H1 (cell line): ENCODE measurements at regions not wholly inside any gene's neighbourhood (a gene's known extent, or its start where the extent isn't known, plus 50 kb on each side); places are given as distances from the start of the nearest gene placed in this dataset.

Experiments used
- CTCF ChIA-PET: fragments of 300-600 bp; sonication (Branson Sonifier 250); formaldehyde crosslinking; loops from one replicate; lab custom pipeline; 2021; ENCODE audit not compliant: partially characterized antibody; lab: Charles Lee
- POLR2A ChIA-PET: fragments of 300-600 bp; sonication (Branson Sonifier 250); formaldehyde crosslinking; loops from one replicate; lab custom pipeline; 2021; ENCODE audit warnings: inconsistent platforms; ENCODE audit not compliant: partially characterized antibody; lab: Charles Lee
- DNase-seq, 2 experiments: peaks; one replicate each; pipeline versions ENCODE4 v3.0.0 to v3.0.0-alpha.2; 2010 to 2022; ENCODE audit warnings: low spot score in 2 of 2, low read depth in 1 of 2, mixed read lengths in 1 of 2
- FAIRE-seq: peaks from 2 replicates; lab custom pipeline; 2011; peaks lifted over from hg19 to GRCh38; lab: Jason Lieb, UNC
- H2AFZ ChIP-seq: 2 replicates; pipeline ENCODE4 v1.8.1; 2012; ENCODE audit warnings: low read length, inconsistent platforms
- H2AK5ac ChIP-seq: 2 replicates; pipeline ENCODE4 v1.6.1; 2013; ENCODE audit warnings: low read depth, low read length
- H2BK120ac ChIP-seq: replicated peaks from 2 replicates; pipeline ENCODE3; 2013; ENCODE audit warnings: low read depth, low read length, inconsistent platforms
- H2BK12ac ChIP-seq: 2 replicates; pipeline ENCODE4 v1.6.1; 2013; ENCODE audit warnings: low read depth, low read length
- H2BK15ac ChIP-seq: 2 replicates; pipeline ENCODE4 v1.6.1; 2013; ENCODE audit warnings: low read length
- H2BK20ac ChIP-seq: 2 replicates; pipeline ENCODE4 v1.6.1; 2013; ENCODE audit warnings: low read length
- H2BK5ac ChIP-seq: 2 replicates; pipeline ENCODE4 v1.6.1; 2013; ENCODE audit warnings: low read depth, low read length
- H3K14ac ChIP-seq: 2 replicates; pipeline ENCODE4 v1.6.1; 2013; ENCODE audit warnings: inconsistent platforms; ENCODE audit not compliant: insufficient read length
- H3K18ac ChIP-seq: 2 replicates; pipeline ENCODE4 v1.6.1; 2013; ENCODE audit warnings: low read length; ENCODE audit errors: extremely low read depth
- H3K23ac ChIP-seq: 2 replicates; pipeline ENCODE4 v1.6.1; 2013; ENCODE audit warnings: inconsistent platforms; ENCODE audit not compliant: insufficient read length
- H3K23me2 ChIP-seq: 2 replicates; pipeline ENCODE4 v1.6.1; 2013; ENCODE audit warnings: low read depth, low read length
- H3K27ac ChIP-seq: 2 replicates; pipeline ENCODE4 v1.6.1; 2011; ENCODE audit warnings: low read depth, low read length, inconsistent platforms
- H3K27me3 ChIP-seq, 4 experiments: replicated peaks in 1 of 4; 1 replicate in 1 of 4; 2 replicates in 3 of 4; pipeline versions ENCODE4 v1.6.1 to v1.8.1; 2011 to 2013; ENCODE audit warnings: low read length in 3 of 4, mild to moderate bottlenecking in 3 of 4, inconsistent platforms in 2 of 4, mixed read lengths in 2 of 4, moderate library complexity in 1 of 4; ENCODE audit not compliant: control insufficient read depth in 3 of 4, insufficient read depth in 3 of 4; ENCODE audit errors: extremely low read depth in 1 of 4
- H3K36me3 ChIP-seq, 4 experiments: 2 replicates each; pipeline versions ENCODE4 v1.6.1 to v1.8.1; 2011 to 2013; ENCODE audit warnings: mild to moderate bottlenecking in 4 of 4, low read length in 3 of 4, moderate library complexity in 2 of 4, control low read depth in 1 of 4, inconsistent platforms in 1 of 4; ENCODE audit not compliant: insufficient read depth in 4 of 4, control insufficient read depth in 2 of 4
- H3K4ac ChIP-seq: replicated peaks from 2 replicates; pipeline ENCODE3; 2013; ENCODE audit warnings: low read length, low read depth, mixed read lengths, inconsistent platforms; ENCODE audit not compliant: insufficient read length
- H3K4me1 ChIP-seq, 4 experiments: replicated peaks in 1 of 4; 1 replicate in 1 of 4; 2 replicates in 3 of 4; pipeline versions ENCODE4 v1.6.1 to v1.8.1; 2011 to 2013; ENCODE audit warnings: low read length in 3 of 4, inconsistent platforms in 2 of 4, mixed read lengths in 1 of 4; ENCODE audit not compliant: insufficient read depth in 4 of 4, control insufficient read depth in 3 of 4
- H3K4me2 ChIP-seq, 2 experiments: 2 replicates each; pipeline versions ENCODE4 v1.6.1 to v1.8.1; 2011 to 2013; ENCODE audit warnings: low read depth in 2 of 2, low read length in 2 of 2, control low read depth in 1 of 2, inconsistent platforms in 1 of 2, mild to moderate bottlenecking in 1 of 2; ENCODE audit not compliant: insufficient read depth in 1 of 2
- H3K4me3 ChIP-seq, 4 experiments: fragments of 200-600, 300-600 bp in 1 of 4; sonication (generic), shearing (Covaris generic), sonication (Bioruptor Twin) in 1 of 4; 2 replicates each; pipeline versions ENCODE4 v1.5.1 to v1.8.1; 2011 to 2016; ENCODE audit warnings: low read length in 4 of 4, low read depth in 3 of 4, control low read depth in 2 of 4, inconsistent platforms in 2 of 4, mild to moderate bottlenecking in 2 of 4, mixed read lengths in 1 of 4, moderate library complexity in 1 of 4; ENCODE audit not compliant: insufficient read depth in 2 of 4; ENCODE audit errors: extremely low read depth in 1 of 4
- H3K56ac ChIP-seq: replicated peaks from 2 replicates; pipeline ENCODE3; 2013; ENCODE audit warnings: low read depth, mild to moderate bottlenecking, mixed read lengths, low read length, inconsistent platforms; ENCODE audit not compliant: insufficient read length
- H3K79me1 ChIP-seq: 2 replicates; pipeline ENCODE4 v1.6.1; 2013; ENCODE audit warnings: low read depth, low read length, control low read depth
- H3K79me2 ChIP-seq, 2 experiments: 2 replicates each; pipeline versions ENCODE4 v1.6.1 to v1.8.1; 2012 to 2013; ENCODE audit warnings: low read length in 2 of 2, mild to moderate bottlenecking in 2 of 2, inconsistent platforms in 1 of 2; ENCODE audit not compliant: insufficient read depth in 2 of 2, control insufficient read depth in 1 of 2
- H3K9ac ChIP-seq, 4 experiments: replicated peaks in 1 of 4; 1 replicate in 1 of 4; 2 replicates in 3 of 4; pipeline versions ENCODE4 v1.6.1 to v1.8.1; 2011 to 2013; ENCODE audit warnings: low read depth in 3 of 4, low read length in 3 of 4, control low read depth in 2 of 4, mild to moderate bottlenecking in 2 of 4, moderate library complexity in 2 of 4, inconsistent platforms in 1 of 4; ENCODE audit errors: extremely low read depth in 1 of 4
- H3K9me3 ChIP-seq, 2 experiments: 2 replicates each; pipeline versions ENCODE4 v1.6.1 to v1.8.1; 2012 to 2013; ENCODE audit warnings: mild to moderate bottlenecking in 2 of 2, moderate library complexity in 2 of 2, control low read depth in 1 of 2, inconsistent platforms in 1 of 2, low read depth in 1 of 2, low read length in 1 of 2, mixed read lengths in 1 of 2; ENCODE audit not compliant: insufficient read depth in 2 of 2
- H4K20me1 ChIP-seq, 2 experiments: replicated peaks in 1 of 2; 2 replicates each; pipeline versions ENCODE3 to v1.8.1; 2011 to 2013; ENCODE audit warnings: inconsistent platforms in 2 of 2, low read length in 2 of 2, mild to moderate bottlenecking in 1 of 2; ENCODE audit not compliant: insufficient read depth in 2 of 2, control insufficient read depth in 1 of 2
- H4K5ac ChIP-seq: 2 replicates; pipeline ENCODE4 v1.6.1; 2013; ENCODE audit warnings: low read length, low read depth, mixed read lengths, inconsistent platforms; ENCODE audit not compliant: insufficient read length
- H4K8ac ChIP-seq: 2 replicates; pipeline ENCODE4 v1.8.0; 2013; ENCODE audit warnings: mild to moderate bottlenecking, moderate library complexity, low read length, inconsistent platforms; ENCODE audit not compliant: insufficient read depth; ENCODE audit errors: extremely low read depth
- H4K91ac ChIP-seq: replicated peaks from 2 replicates; pipeline ENCODE3; 2013; ENCODE audit warnings: low read length, mixed read lengths, inconsistent platforms; ENCODE audit not compliant: insufficient read length
- BACH1 ChIP-seq: IDR thresholded peaks from 2 replicates; pipeline ENCODE4 v1.6.1; 2012; ENCODE audit warnings: low read length, improper control_type of control experiment
- BRCA1 ChIP-seq: IDR thresholded peaks from 2 replicates; pipeline ENCODE4 v1.6.1; 2012; ENCODE audit warnings: low read depth, low read length, improper control_type of control experiment
- GTF2F1 ChIP-seq: IDR thresholded peaks from 2 replicates; pipeline ENCODE4 v1.6.1; 2012; ENCODE audit warnings: low read depth, low read length, improper control_type of control experiment, borderline replicate concordance
- POLR2A ChIP-seq, 2 experiments: IDR thresholded peaks; 1 replicate in 1 of 2; 2 replicates in 1 of 2; pipeline ENCODE4 v1.6.1; 2011; ENCODE audit warnings: low read depth in 2 of 2, low read length in 2 of 2, mild to moderate bottlenecking in 2 of 2; ENCODE audit errors: control extremely low read depth in 1 of 2
- POLR2AphosphoS5 ChIP-seq: IDR thresholded peaks from 2 replicates; pipeline ENCODE4 v1.6.1; 2011; ENCODE audit warnings: low read depth, low read length
- RBBP5 ChIP-seq: IDR thresholded peaks from 2 replicates; pipeline ENCODE4 v1.7.1; 2012; ENCODE audit warnings: low read depth, mild to moderate bottlenecking, inconsistent platforms, low read length, moderate library complexity, borderline replicate concordance
- RFX5 ChIP-seq: IDR thresholded peaks from 2 replicates; pipeline ENCODE4 v1.6.1; 2011; ENCODE audit warnings: low read depth, low read length, improper control_type of control experiment, borderline replicate concordance
- RXRA ChIP-seq: IDR thresholded peaks from 2 replicates; pipeline ENCODE4 v1.6.1; 2011; ENCODE audit warnings: low read depth, mild to moderate bottlenecking, low read length, moderate library complexity; ENCODE audit not compliant: insufficient read depth
- WGBS, 2 experiments: shearing (Covaris generic) in 1 of 2; methylation state at CpG; one replicate each; pipeline versions ENCODE4 v1.1.6 to v1.1.7; 2013 to 2015; ENCODE audit warnings: low lambda C conversion rate in 2 of 2, mixed read lengths in 2 of 2, inconsistent platforms in 1 of 2, low coverage in 1 of 2, missing lambda C conversion rate in 1 of 2; ENCODE audit not compliant: insufficient replicate concordance in 2 of 2, insufficient coverage in 1 of 2, insufficient read length in 1 of 2; ENCODE audit errors: extremely low coverage in 1 of 2, missing lambda C conversion rate in 1 of 2; 5-methylcytosine and 5-hydroxymethylcytosine counted together
- TF ChIP-seq, protein P1 (sequence below): IDR thresholded peaks from 2 replicates; pipeline ENCODE4 v1.6.1; 2012; ENCODE audit warnings: low read length, inconsistent platforms

DNA sequence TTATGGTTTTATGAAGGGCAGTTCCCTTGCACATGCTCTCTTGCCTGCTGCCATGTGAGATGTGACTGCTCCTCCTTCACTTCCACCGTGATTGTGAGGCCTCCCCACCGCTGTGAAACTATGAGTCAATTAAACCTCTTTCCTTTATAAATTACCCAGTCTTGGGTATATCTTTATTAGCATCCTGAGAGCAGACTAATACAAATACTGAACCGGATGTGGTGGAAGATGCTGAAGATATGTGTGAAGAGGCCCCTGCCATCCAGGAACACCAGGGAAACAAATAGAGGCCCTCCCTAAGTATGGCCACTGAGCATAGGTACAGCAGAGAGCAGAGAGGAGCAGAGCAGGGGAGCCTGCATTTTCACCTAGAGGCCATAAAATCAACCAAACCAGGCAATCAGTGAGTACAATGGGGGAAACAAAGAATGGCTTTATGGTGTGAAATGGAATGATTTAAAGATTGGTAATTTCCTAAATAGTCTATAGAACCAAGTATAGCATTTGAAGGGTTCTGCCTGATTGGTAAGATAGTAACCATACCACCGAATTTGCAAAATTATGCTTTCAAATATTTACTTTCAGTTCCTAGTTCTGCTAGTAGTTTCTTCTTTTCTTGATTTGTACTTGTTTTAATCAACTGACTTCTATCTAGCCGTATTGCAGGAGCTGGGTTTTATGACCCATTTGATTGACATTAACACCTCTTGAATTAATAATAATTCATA lies 421.6 kb downstream of the IRX1 start:
- peaks cover 0 to 4% (median 0%) of the 10 kb centered on the region in 4 experiments; a peak in 1 of 7 replicates for H3K4me1 ChIP-seq
- no peak overlapping the region for H4K8ac ChIP-seq
- no peak overlapping the region for H2BK5ac ChIP-seq
- H3K79me2 ChIP-seq, result no peaks in the 10 kb centered on the region
- H4K20me1 ChIP-seq, result no peaks in the 10 kb centered on the region
- no peak overlapping the region for H3K14ac ChIP-seq
- WGBS, 2 experiments, result 94% methylated on average over 5 of the region's 5 CpGs; no CpG with 5 or more reads in 1 of the 2 experiments
- H4K91ac ChIP-seq, result no peak overlapping the region
- POLR2A ChIA-PET, result no interaction called here
- no peak overlapping the region for H3K27ac ChIP-seq
- DNase-seq, result no peak
- H3K23ac ChIP-seq, result no peak overlapping the region
- CTCF ChIA-PET, result interaction anchor here (1.4 to 2.2 kb wide), 2 partner anchors 20 to 279 kb away, joined by 3 to 6 read pairs; no protein-coding TSS in a partner anchor
- no peak overlapping the region for H3K4me3 ChIP-seq
- H2BK15ac ChIP-seq, result no peak overlapping the region
- no peak overlapping the region for H2BK20ac ChIP-seq
- no peak overlapping the region for H2BK12ac ChIP-seq
- H2AFZ ChIP-seq, result no peak overlapping the region
- H3K18ac ChIP-seq, result no peak overlapping the region
- H2AK5ac ChIP-seq, result no peak overlapping the region
- H3K23me2 ChIP-seq, result no peaks in the 10 kb centered on the region
- no peaks in the 10 kb centered on the region for H3K36me3 ChIP-seq
- H4K5ac ChIP-seq, result no peak overlapping the region
- H3K27me3 ChIP-seq, result no peaks in the 10 kb centered on the region
- H3K9me3 ChIP-seq, result no peaks in the 10 kb centered on the region
- H2BK120ac ChIP-seq, result no peak overlapping the region
- no peak overlapping the region for H3K4ac ChIP-seq
- H3K9ac ChIP-seq, result no peak overlapping the region
- no peak overlapping the region for H3K56ac ChIP-seq
- FAIRE-seq, result no peak
- H3K79me1 ChIP-seq, result no peaks in the 10 kb centered on the region
- no peak overlapping the region for H3K4me2 ChIP-seq
- TF ChIP-seq GTF2F1 (no peak), POLR2A (IDR thresholded peaks at IDR 0.05; ENCODE audit: control extremely low read depth in 1 of 2, low read depth in 2 of 2, low read length in 2 of 2) (no peak), BRCA1 (no peak), RXRA (no peak), RFX5 (no peak), BACH1 (no peak), POLR2AphosphoS5 (no peak), RBBP5 (no peak)
- TF ChIP-seq, protein P1, sequence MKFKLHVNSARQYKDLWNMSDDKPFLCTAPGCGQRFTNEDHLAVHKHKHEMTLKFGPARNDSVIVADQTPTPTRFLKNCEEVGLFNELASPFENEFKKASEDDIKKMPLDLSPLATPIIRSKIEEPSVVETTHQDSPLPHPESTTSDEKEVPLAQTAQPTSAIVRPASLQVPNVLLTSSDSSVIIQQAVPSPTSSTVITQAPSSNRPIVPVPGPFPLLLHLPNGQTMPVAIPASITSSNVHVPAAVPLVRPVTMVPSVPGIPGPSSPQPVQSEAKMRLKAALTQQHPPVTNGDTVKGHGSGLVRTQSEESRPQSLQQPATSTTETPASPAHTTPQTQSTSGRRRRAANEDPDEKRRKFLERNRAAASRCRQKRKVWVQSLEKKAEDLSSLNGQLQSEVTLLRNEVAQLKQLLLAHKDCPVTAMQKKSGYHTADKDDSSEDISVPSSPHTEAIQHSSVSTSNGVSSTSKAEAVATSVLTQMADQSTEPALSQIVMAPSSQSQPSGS, result no peak
